ENCODE measurements at regions not wholly inside any gene's neighbourhood (a gene's known extent, or its start where the extent isn't known, plus 50 kb on each side); places are given as distances from the start of the nearest gene placed in this dataset.

DNA sequence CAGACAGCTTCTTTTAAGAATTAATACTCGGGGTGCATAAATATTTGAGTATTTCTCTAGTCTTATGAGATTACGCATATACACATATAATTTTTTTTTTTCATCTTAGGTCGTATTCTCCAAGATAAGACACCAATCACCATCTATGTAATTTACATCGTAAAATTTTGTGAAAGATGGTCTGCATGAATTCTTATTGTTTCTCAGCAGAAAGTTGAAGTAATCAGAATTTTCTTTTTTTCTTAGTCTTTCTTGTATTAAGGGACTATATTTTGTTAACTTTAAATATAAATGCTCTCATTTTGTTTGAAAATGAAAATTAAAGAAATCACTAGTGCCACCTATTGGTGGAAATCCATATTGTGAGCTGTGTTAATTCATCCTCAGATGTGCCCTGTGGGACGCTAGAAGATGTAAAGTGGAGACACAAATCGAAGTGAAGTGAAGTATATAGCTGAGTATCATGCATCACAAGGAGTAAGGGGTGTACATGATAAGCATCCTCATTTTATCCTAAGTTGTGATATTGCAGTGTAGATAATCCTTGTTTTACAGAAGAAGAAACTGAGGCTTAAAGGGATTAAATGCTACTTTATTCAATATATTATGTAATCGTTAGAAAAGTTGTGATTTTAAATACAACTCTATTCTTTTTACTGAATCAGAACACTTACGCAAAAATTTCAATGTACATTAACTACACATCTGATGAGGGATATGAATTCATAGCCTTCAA is 2084.3 kb downstream of the LRRC4C start:
- DNase-seq (ENCODE audit: extremely low read depth, insufficient read length): no peak
- H3K27me3 ChIP-seq (replicated peaks; ENCODE audit: control insufficient read depth, insufficient read depth, low read length): no peaks in the 10 kb centered on the region
- H3K4me3 ChIP-seq (replicated peaks; ENCODE audit: low read depth, low read length): no peak overlapping the region
- H3K36me3 ChIP-seq (ENCODE audit: control insufficient read depth, insufficient read depth, low read length): no peaks in the 10 kb centered on the region
- TF ChIP-seq, protein P1, sequence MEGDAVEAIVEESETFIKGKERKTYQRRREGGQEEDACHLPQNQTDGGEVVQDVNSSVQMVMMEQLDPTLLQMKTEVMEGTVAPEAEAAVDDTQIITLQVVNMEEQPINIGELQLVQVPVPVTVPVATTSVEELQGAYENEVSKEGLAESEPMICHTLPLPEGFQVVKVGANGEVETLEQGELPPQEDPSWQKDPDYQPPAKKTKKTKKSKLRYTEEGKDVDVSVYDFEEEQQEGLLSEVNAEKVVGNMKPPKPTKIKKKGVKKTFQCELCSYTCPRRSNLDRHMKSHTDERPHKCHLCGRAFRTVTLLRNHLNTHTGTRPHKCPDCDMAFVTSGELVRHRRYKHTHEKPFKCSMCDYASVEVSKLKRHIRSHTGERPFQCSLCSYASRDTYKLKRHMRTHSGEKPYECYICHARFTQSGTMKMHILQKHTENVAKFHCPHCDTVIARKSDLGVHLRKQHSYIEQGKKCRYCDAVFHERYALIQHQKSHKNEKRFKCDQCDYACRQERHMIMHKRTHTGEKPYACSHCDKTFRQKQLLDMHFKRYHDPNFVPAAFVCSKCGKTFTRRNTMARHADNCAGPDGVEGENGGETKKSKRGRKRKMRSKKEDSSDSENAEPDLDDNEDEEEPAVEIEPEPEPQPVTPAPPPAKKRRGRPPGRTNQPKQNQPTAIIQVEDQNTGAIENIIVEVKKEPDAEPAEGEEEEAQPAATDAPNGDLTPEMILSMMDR (IDR thresholded peaks at IDR 0.05; ENCODE audit: insufficient read depth, low read length, poor library complexity, severe bottlenecking): peak; percentile 57

DNA sequence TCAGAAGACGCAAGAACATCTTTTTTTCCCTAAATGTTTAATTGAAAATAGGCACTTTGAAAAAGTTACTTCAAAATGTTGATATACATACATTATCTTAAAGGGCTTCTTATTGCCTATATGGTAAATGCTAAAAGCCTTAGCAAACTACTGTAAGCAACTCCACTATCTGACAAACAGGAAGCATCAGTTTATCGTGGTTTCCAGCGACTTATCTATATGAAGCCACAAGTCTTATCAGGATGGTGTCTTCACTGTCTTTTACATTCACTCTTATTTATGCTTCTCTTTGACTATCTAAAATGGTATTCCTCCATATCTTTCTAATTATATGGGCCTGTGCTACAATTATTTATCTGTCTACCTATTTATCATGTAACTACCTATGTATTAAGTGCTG is 2091.9 kb downstream of the LRRC4C start:
- Histone ChIP-seq H3K4me3 (replicated peaks; ENCODE audit: low read depth, low read length) (no peak overlapping the region), H3K27me3 (replicated peaks; ENCODE audit: control insufficient read depth, insufficient read depth, low read length) (no peaks in the 10 kb centered on the region), H3K36me3 (ENCODE audit: control insufficient read depth, insufficient read depth, low read length) (no peaks in the 10 kb centered on the region)
- TF ChIP-seq, protein P1 (IDR thresholded peaks at IDR 0.05; ENCODE audit: insufficient read depth, low read length, poor library complexity, severe bottlenecking): no peak
- DNase-seq (ENCODE audit: extremely low read depth, insufficient read length): no peak

DNA sequence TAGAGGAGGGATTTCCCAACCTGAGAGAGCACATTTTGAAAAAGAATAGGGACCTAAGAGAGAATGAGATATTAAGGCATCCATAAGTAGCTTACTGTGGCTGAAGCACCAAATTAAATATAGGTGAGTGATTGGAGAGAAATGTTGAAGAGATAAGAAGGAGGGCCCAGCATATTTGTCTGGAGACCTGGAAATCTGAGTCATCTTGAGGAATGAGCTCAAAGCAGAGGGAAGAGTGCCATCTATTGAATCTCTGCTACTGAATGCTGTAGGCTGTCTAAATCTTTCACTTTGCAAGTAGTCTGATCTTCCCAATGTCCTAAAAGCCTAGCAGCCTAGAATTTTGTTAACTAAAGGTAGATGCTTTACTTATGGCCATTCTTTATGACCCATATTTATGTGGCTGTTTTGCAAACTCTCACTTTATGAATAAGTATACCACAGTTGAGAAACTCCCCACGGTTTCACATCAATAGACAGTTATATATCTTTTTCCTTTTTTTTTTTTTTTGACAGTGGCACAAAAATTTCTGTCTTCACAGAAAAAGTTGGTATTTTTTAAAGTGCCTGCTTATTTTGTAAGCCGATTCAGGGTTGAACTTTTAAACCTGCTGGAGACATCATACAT is 2093.5 kb downstream of the LRRC4C start:
- Histone ChIP-seq H3K4me3 (replicated peaks; ENCODE audit: low read depth, low read length) (no peak overlapping the region), H3K27me3 (replicated peaks; ENCODE audit: control insufficient read depth, insufficient read depth, low read length) (no peaks in the 10 kb centered on the region), H3K36me3 (ENCODE audit: control insufficient read depth, insufficient read depth, low read length) (no peaks in the 10 kb centered on the region)
- DNase-seq (ENCODE audit: extremely low read depth, insufficient read length): no peak
- TF ChIP-seq, protein P1 (IDR thresholded peaks at IDR 0.05; ENCODE audit: insufficient read depth, low read length, poor library complexity, severe bottlenecking): no peak

DNA sequence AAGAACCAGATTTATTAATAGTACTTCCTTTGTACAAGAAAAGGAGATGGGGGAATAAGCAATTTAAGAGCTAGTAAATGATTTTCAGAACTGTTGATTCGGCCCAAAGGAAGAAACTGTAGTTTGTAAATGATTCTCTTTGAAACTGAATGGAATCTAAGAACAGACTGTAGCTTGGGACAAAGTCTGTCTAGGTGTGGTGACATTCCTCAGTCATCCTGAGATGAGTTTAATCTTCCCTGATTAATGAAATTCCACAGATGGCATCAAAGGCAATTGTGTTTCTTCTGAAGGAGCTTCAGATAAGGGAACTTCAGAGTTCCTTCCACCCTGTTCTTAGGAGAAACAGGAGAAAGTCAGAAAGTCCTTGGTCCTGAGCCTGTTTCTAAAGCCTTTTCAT is 2095.9 kb downstream of the LRRC4C start:
- TF ChIP-seq, protein P1 (IDR thresholded peaks at IDR 0.05; ENCODE audit: insufficient read depth, low read length, poor library complexity, severe bottlenecking): no peak
- no peaks in the 10 kb centered on the region for H3K27me3 ChIP-seq (replicated peaks; ENCODE audit: control insufficient read depth, insufficient read depth, low read length)
- H3K36me3 ChIP-seq (ENCODE audit: control insufficient read depth, insufficient read depth, low read length): no peaks in the 10 kb centered on the region
- no peak for DNase-seq (ENCODE audit: extremely low read depth, insufficient read length)
- no peak overlapping the region for H3K4me3 ChIP-seq (replicated peaks; ENCODE audit: low read depth, low read length)

DNA sequence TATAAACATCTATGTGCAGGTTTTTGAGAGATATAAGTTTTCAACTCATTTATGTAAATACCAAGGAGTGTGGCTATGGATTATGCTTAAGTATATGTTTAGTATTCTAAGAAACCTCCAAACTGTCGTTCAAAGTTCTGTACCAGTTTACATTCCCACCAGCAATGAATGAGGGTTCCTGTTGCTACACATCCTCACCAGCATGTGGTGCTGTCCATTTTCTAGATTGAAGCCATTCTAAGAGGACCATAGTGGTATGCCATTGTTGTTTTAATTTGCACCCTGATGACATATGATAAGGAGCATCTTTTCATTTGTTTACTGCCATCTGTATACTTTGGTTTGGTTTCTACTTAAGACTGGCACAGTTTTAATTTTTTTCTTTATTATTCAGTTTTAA is 2097.9 kb downstream of the LRRC4C start:
- DNase-seq (ENCODE audit: extremely low read depth, insufficient read length): no peak
- Histone ChIP-seq H3K4me3 (replicated peaks; ENCODE audit: low read depth, low read length) (no peak overlapping the region), H3K36me3 (ENCODE audit: control insufficient read depth, insufficient read depth, low read length) (no peaks in the 10 kb centered on the region), H3K27me3 (replicated peaks; ENCODE audit: control insufficient read depth, insufficient read depth, low read length) (no peaks in the 10 kb centered on the region)
- TF ChIP-seq, protein P1 (IDR thresholded peaks at IDR 0.05; ENCODE audit: insufficient read depth, low read length, poor library complexity, severe bottlenecking): no peak

Data from GM06990 (cell line).